Thyroid gland (tissue), 4 donors: ENCODE measurements at regions not wholly inside any gene's neighbourhood (a gene's known extent, or its start where the extent isn't known, plus 50 kb on each side); places are given as distances from the start of the nearest gene placed in this dataset.

Experiments
- DNase-seq, 2 donors: peaks; one replicate each; pipeline ENCODE4 v3.0.0-alpha.2; 2019
- H3K27ac ChIP-seq, 3 donors: fragments of 200-600 bp; sonication (generic); 1 replicate in 2 of 3; 2 replicates in 1 of 3; pipeline ENCODE4 v1.5.1; 2016 to 2019; ENCODE audit warnings: mild to moderate bottlenecking in 1 of 3, moderate library complexity in 1 of 3
- H3K27me3 ChIP-seq: fragments of 200-600 bp; sonication (generic); one replicate; pipeline ENCODE4 v1.5.1; 2019
- H3K36me3 ChIP-seq, 2 donors: fragments of 200-600 bp; sonication (generic); one replicate each; pipeline ENCODE4 v1.5.1; 2016 to 2019
- H3K4me1 ChIP-seq, 2 donors: fragments of 200-600 bp; sonication (generic); one replicate each; pipeline ENCODE4 v1.5.1; 2017 to 2019
- H3K4me3 ChIP-seq, 3 donors: fragments of 200-600 bp; sonication (generic); replicated peaks in 1 of 3; 1 replicate in 2 of 3; 2 replicates in 1 of 3; pipeline ENCODE4 v1.5.1; 2016; ENCODE audit warnings: mild to moderate bottlenecking in 1 of 3
- H3K9me3 ChIP-seq: fragments of 200-600 bp; sonication (generic); one replicate; pipeline ENCODE4 v1.5.1; 2017
- POLR2A ChIP-seq, 2 donors: fragments of 450-650 bp; IDR thresholded peaks; one replicate each; pipeline ENCODE4 v1.6.1; 2017; ENCODE audit warnings: antibody characterized with exemption in 2 of 2, mild to moderate bottlenecking in 2 of 2, moderate library complexity in 1 of 2
- WGBS, 2 donors: methylation state at CpG; one replicate each; pipeline ENCODE4 v1.1.5; 2017; 5-methylcytosine and 5-hydroxymethylcytosine counted together
- intact Hi-C: fragments of 100-400 bp; cut with DNase I; formaldehyde crosslinking; loops from one replicate; pipeline ENCODE4 v1.15.1; 2023
- TF ChIP-seq, protein P1 (sequence below), 6 experiments: fragments of 200-600 bp in 3 of 6; fragments of 450-650 bp in 3 of 6; sonication (generic) in 3 of 6; IDR thresholded peaks; one replicate each; pipeline ENCODE4 v1.5.1; 2016 to 2019; ENCODE audit warnings: antibody characterized with exemption in 6 of 6, mild to moderate bottlenecking in 2 of 6, inconsistent platforms in 1 of 6, moderate library complexity in 1 of 6

GRCh38 chr15:35717721-35718120 is 171.8 kb upstream of the DPH6 start:
- TF ChIP-seq, protein P1, sequence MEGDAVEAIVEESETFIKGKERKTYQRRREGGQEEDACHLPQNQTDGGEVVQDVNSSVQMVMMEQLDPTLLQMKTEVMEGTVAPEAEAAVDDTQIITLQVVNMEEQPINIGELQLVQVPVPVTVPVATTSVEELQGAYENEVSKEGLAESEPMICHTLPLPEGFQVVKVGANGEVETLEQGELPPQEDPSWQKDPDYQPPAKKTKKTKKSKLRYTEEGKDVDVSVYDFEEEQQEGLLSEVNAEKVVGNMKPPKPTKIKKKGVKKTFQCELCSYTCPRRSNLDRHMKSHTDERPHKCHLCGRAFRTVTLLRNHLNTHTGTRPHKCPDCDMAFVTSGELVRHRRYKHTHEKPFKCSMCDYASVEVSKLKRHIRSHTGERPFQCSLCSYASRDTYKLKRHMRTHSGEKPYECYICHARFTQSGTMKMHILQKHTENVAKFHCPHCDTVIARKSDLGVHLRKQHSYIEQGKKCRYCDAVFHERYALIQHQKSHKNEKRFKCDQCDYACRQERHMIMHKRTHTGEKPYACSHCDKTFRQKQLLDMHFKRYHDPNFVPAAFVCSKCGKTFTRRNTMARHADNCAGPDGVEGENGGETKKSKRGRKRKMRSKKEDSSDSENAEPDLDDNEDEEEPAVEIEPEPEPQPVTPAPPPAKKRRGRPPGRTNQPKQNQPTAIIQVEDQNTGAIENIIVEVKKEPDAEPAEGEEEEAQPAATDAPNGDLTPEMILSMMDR (IDR thresholded peaks at IDR 0.05): no peak
- TF ChIP-seq POLR2A (IDR thresholded peaks at IDR 0.05): no peak
- no peaks in the 10 kb centered on the region for H3K27me3 ChIP-seq
- 76 to 82% methylated on average over 4 of the region's 4 CpGs for WGBS, 2 donors
- no peak overlapping the region for H3K4me3 ChIP-seq
- DNase-seq: no peak
- no peaks in the 10 kb centered on the region for H3K4me1 ChIP-seq
- intact Hi-C loops: no loop called here
- H3K36me3 ChIP-seq: no peaks in the 10 kb centered on the region
- no peaks in the 10 kb centered on the region for H3K9me3 ChIP-seq
- H3K27ac ChIP-seq: no peak overlapping the region

GRCh38 chr15:35720019-35720418 is 174.1 kb upstream of the DPH6 start:
- H3K4me1 ChIP-seq: no peaks in the 10 kb centered on the region
- no peak overlapping the region for H3K4me3 ChIP-seq
- TF ChIP-seq POLR2A (IDR thresholded peaks at IDR 0.05): no peak
- TF ChIP-seq, protein P1 (IDR thresholded peaks at IDR 0.05): no peak
- H3K27ac ChIP-seq: no peak overlapping the region
- no peaks in the 10 kb centered on the region for H3K36me3 ChIP-seq
- intact Hi-C loops: no loop called here
- WGBS, 2 donors: 79 to 88% methylated on average over 2 of the region's 2 CpGs
- H3K9me3 ChIP-seq: no peaks in the 10 kb centered on the region
- DNase-seq: no peak
- no peaks in the 10 kb centered on the region for H3K27me3 ChIP-seq

- no peaks in the 10 kb centered on the region for H3K4me1 ChIP-seq
- no peaks in the 10 kb centered on the region for H3K27me3 ChIP-seq
- no peak overlapping the region for H3K4me3 ChIP-seq
- 85 to 93% methylated on average over 2 of the region's 2 CpGs for WGBS, 2 donors
- H3K36me3 ChIP-seq: no peaks in the 10 kb centered on the region
- DNase-seq: no peak
- TF ChIP-seq POLR2A (IDR thresholded peaks at IDR 0.05): no peak
- TF ChIP-seq, protein P1 (IDR thresholded peaks at IDR 0.05): no peak
- no peak overlapping the region for H3K27ac ChIP-seq
- intact Hi-C loops: no loop called here
- H3K9me3 ChIP-seq: no peaks in the 10 kb centered on the region
Measured at GRCh38 chr15:35720984-35721383, 175.0 kb upstream of the DPH6 start.

- Histone ChIP-seq H3K36me3 (no peaks in the 10 kb centered on the region), H3K4me3 (no peak overlapping the region), H3K27ac (no peak overlapping the region), H3K4me1 (no peaks in the 10 kb centered on the region), H3K27me3 (no peaks in the 10 kb centered on the region), H3K9me3 (no peaks in the 10 kb centered on the region)
- intact Hi-C loops: no loop called here
- no peak for DNase-seq
- 82 to 91% methylated on average over 4 of the region's 4 CpGs for WGBS, 2 donors
- no peak for TF ChIP-seq POLR2A (IDR thresholded peaks at IDR 0.05)
- TF ChIP-seq, protein P1 (IDR thresholded peaks at IDR 0.05): no peak
Measured at GRCh38 chr15:35721751-35722150, 175.8 kb upstream of the DPH6 start.

- Histone ChIP-seq H3K36me3 (no peaks in the 10 kb centered on the region), H3K4me1 (no peaks in the 10 kb centered on the region), H3K27me3 (no peaks in the 10 kb centered on the region), H3K4me3 (no peak overlapping the region), H3K27ac (no peak overlapping the region), H3K9me3 (no peaks in the 10 kb centered on the region)
- no peak for TF ChIP-seq POLR2A (IDR thresholded peaks at IDR 0.05)
- DNase-seq: no peak
- 93 to 95% methylated on average over 3 of the region's 3 CpGs for WGBS, 2 donors
- intact Hi-C loops: no loop called here
Measured at GRCh38 chr15:35722501-35722900, 176.5 kb upstream of the DPH6 start.
